ENCODE measurements at regions not wholly inside any gene's neighbourhood (a gene's known extent, or its start where the extent isn't known, plus 50 kb on each side); places are given as distances from the start of the nearest gene placed in this dataset.
"Not testable (repeated sequence)": the region's sequence is repeated elsewhere in the genome, so short reads cannot be mapped to it uniquely, and the experiment has no call there.

DNA sequence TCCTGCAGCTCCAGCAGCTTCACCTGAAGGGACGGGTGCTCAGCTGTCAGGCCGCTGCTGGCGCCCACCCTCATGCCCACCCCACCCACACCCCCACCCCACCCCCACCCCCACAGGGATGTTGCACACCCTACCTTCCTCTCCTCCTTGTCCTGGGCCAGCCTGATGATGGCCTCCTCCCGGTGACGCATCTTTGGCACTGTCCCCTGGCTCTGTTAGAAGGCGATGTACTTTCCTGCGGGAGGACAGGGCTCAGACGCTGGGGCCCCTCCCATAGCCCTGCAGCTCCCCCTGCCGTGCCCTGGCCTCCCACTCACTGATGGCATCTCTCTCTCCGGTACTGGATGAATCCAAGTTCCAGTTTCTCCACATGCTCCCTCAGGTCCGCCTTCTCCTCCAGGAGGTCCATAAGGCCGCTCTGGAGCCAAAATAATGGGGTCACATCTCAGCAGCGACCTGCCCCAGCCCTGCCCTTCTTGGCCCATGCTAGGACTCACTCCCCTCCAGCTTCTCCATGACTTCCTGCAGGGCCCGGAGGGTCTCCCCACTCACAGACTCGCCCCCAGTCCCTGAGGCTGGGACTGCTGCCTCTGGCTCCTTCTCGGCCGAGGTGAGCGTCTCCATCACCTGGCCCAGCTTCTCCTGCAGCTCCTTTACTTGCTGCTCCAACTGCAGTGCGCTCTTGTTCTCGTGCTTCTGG is 55.2 kb downstream of the GOLGA8B start:
- not testable (repeated sequence) for FAIRE-seq; DNase-seq (ENCODE audit: extremely low spot score, insufficient read length, low read depth)

DNA sequence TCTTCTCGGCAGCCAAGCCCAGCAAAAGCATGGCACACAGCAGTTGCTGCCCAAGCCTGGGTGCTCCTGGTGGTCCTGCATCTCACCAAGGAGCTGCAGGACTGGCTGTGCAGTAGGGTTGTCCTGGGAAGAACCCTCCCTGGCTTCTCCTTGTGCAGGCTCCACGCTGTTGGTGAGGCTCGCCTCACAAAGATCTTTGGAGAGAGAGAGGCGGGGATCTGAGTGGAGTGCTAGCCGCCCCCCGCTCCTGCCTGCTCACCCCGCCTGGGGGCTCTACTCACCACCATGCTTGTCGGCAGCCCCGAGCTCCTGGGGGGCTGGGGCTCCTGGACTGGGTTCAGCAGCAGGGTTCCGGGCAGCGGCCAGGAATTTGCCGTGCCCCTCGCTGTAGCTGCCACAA is 55.8 kb downstream of the GOLGA8B start:
- not testable (repeated sequence) for DNase-seq (ENCODE audit: extremely low spot score, insufficient read length, low read depth); FAIRE-seq

DNA sequence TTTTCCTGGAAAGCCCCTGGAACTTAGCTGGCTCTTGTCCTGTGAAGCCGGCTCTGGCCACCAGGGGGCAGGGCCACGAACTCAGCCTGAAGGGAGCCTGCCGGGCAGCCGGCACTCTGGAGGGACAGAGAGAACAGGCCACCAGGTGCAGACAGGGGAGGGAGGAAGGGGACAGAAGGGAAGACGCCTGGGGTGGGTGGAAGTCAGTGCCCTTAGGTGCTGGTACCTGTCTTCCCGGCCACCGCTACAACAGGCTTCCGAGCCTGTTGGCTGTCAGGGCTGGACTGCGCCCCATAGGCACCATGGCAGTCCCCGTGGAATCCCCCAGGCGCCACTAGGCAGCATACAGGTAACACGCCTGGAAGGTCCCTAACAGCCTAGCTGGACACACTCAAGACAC is 59.6 kb downstream of the GOLGA8B start:
- DNase-seq (ENCODE audit: extremely low spot score, insufficient read length, low read depth); FAIRE-seq: not testable (repeated sequence)

DNA sequence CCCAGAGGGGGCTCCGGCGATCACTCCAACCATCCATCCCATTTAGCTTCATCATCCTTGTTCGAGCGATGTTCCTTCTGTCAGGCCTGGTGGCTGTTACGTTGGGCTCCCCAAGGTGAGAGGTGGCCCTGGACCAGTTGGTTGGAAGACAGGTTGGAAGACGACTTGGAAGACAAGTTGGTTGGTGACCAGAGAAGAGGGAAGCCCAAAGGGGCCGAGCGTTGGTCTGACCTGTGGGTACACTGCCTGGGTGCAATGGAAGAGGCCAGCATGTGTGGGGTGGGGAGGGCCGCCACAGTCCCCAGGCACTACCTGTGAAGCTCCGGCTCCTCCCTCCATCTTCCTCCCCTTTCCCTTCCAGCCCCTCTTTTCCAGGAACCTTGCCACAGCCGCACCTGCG is 60.9 kb downstream of the GOLGA8B start:
- not testable (repeated sequence) for DNase-seq (ENCODE audit: extremely low spot score, insufficient read length, low read depth); FAIRE-seq

DNA sequence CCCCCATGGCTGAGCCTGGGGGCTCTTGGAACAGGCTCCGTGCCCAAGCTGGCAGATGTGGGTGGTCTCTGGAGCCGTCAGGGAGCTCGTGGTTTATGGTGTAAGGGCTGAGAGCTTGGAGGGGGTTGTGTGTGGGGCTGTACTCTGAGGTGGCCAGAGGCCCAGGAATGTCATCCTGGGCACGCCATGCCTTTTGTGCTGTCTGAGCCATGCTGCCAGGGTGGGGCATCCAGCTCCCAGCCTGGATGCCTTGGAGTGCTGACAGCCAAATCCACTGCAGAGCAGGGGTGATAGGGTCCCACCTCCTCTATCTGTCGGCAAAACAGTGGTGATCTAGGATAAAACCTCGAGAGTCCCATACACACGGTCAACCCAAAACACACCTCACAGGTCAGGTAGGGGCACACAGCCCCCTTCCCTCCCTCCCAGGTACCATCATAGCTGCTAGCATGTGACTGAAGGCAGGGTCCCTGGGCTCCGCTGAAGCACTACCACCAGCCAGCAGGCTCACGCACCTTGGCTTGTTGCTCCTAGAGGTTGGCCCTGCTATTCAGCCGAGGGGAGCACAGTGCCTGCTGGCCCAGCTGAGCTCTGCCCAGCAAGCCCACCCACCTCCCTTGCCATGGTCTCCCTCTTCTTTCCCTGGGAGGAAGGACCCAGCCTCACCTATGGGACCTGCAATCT is 61.5 kb downstream of the GOLGA8B start:
- not testable (repeated sequence) for FAIRE-seq; DNase-seq (ENCODE audit: extremely low spot score, insufficient read length, low read depth)

DNA sequence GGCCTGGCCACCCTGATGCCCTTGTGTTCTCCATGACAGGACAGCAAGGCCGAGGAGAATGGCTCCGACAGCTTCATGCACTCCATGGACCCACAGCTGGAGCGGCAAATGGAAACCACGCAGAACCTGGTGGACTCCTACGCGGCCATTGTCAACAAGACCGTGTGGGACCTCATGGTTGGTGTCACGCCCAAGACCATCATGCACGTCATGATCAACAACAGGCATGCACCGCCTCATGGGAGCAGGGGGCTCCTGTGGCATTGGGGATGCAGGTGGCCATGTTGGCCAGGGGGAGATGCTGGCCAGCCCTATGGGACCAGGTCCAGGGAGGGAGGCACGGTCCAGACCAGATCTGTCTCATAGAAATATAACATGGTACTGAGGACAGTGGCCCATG is 62.9 kb downstream of the GOLGA8B start:
- no peak for FAIRE-seq
- DNase-seq (ENCODE audit: extremely low spot score, insufficient read length, low read depth) = no peak

DNA sequence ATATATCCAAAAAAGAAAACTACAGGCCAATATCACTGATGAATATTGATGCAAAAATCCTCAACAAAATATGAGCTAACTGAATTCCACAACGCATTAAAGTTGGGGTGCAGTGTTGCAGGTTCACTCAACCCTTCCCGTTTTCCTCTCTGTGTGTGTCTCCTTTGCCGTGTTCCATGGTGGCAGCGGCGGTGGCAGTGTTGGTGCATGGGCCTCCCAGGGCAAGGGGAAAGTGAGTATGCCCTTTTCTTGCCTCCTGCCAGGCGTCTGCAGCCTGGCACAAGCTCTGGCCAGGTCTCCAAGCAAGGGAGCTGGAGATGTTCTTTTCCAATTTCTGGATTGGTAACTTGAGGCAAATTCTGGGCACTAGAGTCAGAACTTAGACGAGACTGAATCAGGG is 63.4 kb downstream of the GOLGA8B start:
- FAIRE-seq; DNase-seq (ENCODE audit: extremely low spot score, insufficient read length, low read depth): not testable (repeated sequence)

DNA sequence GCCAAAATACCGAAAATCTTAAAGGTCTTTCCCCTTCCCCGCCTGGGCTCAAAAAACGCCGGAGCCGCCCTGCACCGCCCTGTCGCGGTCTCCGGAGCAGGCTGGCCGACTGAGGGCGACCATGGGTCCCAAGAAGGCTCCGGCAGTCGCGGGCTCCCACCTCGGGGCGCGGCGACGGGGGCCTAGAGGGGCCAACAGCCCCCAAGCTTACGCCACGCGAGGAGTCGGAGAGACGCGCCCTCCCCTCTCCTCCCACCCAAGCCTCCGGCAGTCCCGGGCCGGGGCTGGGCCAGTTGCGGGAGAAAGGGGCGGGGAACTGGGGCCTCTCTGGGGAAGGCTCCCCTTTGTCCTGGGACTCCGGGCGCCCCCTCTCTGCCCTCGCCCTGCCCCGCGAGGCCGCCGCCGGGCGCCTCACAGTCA is 69.2 kb downstream of the GOLGA8B start:
- DNase-seq (ENCODE audit: extremely low spot score, insufficient read length, low read depth) (peak; percentile 18), FAIRE-seq (no peak)

DNA sequence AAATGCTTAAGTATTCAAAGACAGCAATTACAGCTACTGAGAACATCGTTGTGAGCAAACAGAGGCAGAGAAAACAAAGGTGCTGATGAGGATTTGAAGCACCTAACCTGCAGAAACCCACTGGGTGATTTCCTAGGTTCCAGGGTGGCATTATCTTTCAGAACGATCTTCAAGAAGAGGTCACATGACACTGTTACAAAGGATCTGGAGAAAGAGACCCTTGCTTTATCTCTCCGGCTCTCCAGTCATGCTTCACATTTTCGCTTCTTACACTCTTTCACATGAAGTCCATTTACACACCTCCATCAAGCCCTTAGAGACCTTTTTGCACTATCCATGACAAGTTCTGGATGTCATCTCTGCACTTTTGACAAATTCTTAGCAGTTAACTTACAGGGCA is 70.8 kb downstream of the GOLGA8B start:
- FAIRE-seq (no peak), DNase-seq (ENCODE audit: extremely low spot score, insufficient read length, low read depth) (no peak)

DNA sequence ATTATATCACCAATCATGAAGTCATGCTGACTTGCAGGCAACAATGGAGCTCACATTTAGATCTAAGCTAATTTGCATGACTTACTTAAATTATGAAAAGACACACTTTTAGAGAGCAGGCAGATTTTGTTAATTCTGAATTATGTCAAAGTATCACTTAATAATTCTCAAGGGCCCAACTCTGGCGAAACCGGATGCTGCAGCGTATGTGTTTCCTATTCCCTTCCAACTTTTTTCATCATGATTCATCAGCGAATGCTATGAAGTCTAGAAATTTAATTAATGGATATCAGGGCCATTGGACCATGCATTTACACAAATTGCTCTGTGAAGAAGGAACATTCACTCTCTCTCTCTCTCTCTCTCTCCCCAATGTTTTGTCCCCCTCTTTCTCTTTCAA is 63.5 kb upstream of the GOLGA8A start:
- FAIRE-seq (no peak), DNase-seq (ENCODE audit: extremely low spot score, insufficient read length, low read depth) (no peak)

DNA sequence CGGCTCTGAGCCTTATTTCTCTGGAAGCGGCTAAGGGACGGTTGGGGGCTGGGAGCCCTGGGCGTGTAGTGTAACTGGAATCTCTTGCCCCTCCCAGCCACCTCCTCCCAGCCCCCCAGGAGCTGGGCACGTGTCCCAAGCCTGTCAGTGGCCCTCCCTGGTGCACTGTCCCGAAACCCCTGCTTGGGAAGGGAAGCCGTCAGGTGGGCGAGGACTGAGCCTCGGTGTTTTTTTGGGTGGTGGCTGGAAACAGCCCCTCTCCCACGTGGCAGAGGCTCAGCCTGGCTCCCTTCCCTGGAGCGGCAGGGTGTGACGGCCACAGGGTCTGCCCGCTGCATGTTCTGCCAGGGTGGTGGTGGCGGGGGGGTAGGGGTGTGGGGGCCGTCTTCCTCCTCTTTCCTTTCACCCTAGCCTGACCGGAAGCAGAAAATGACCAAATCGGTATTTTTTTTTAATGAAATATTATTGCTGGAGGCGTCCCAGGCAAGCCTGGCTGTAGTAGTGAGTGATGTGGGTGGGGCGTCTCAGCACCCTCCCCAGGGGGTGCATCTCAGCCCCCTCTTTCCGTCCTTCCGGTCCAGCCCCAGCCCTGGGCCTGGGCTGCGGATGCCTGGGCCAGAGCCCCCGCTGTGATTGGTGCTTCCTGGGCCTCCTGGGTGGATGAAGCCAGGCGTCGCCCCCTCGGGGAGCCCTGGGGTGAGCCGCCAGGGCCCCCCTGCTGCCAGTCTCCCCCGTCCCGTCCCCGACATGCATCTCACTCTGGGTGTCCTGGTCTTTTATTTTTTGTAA is 58.8 kb upstream of the GOLGA8A start:
- no peak for FAIRE-seq
- no peak for DNase-seq (ENCODE audit: extremely low spot score, insufficient read length, low read depth)

DNA sequence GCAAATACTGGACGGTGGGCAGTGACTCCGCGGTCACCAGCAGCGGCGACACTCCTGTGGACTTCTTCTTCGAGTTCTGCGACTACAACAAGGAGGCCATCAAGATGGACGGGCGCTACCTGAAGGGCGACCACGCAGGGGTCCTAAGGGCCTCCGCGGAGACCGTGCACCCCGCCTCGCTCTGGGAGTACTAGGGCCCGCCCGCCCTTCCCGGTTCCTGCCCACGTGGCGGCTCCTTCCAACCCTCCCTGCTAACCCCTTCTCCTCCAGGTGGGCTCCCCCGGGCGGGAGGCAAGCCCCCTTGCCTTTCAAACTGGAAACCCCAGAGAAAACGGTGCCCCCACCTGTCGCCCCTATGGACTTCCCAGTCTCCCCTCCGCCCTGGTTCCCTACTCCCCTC is 58.1 kb upstream of the GOLGA8A start:
- DNase-seq (ENCODE audit: extremely low spot score, insufficient read length, low read depth); FAIRE-seq: not testable (repeated sequence)

DNA sequence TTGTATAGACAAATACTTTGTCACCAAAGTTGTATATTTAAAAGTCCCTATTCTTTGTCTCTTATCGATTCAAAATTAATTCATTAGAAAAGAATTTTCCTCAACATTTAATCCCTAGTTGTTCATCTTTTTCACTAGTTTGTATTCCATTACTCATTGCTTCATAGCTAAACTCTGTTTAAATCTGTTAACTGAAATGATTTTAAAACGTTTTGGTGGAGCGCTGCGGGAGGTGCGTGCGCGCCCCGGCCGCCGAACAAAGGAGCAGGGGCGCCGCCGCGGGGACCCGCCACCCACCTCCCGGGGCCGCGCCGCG is 56.4 kb upstream of the GOLGA8A start:
- FAIRE-seq (no peak), DNase-seq (ENCODE audit: extremely low spot score, insufficient read length, low read depth) (no peak)

DNA sequence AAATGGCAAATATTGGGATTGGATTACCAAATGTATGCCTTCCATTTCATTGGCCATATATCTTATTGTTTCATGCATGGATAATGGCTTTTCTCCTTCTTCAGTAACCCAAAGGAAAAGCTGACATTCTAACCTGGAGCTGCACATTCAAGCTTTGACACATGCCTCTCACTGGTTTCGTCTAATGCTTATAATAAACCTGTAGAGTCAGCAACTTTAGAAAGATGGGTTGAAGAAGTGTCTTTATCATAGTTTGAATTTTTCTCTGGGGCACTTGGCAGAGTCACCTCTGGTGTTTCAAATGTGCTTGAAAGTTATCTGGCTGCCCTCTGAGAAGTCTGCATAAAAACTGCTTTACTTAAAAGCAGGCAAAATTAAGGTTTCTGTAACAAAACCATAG is 55.4 kb upstream of the GOLGA8A start:
- DNase-seq (ENCODE audit: extremely low spot score, insufficient read length, low read depth) (no peak), FAIRE-seq (no peak)

DNA sequence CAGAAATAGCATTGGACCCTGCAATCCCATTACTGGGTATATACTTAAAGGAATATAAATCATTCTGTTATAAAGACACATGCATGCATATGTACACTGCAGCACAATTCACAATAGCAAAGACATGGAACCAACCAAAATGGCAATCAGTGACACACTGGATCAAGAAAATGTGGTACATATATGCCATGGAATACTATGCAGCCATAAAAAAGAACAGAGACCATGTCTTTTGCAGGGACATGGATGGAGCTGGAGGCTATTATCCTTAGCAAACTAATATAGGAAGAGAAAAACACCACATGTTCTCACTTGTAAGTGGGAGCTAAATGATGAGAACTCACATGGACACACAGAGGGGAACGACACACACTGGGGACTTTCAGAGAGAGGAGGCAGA is 53.9 kb upstream of the GOLGA8A start:
- FAIRE-seq; DNase-seq (ENCODE audit: extremely low spot score, insufficient read length, low read depth): not testable (repeated sequence)

DNA sequence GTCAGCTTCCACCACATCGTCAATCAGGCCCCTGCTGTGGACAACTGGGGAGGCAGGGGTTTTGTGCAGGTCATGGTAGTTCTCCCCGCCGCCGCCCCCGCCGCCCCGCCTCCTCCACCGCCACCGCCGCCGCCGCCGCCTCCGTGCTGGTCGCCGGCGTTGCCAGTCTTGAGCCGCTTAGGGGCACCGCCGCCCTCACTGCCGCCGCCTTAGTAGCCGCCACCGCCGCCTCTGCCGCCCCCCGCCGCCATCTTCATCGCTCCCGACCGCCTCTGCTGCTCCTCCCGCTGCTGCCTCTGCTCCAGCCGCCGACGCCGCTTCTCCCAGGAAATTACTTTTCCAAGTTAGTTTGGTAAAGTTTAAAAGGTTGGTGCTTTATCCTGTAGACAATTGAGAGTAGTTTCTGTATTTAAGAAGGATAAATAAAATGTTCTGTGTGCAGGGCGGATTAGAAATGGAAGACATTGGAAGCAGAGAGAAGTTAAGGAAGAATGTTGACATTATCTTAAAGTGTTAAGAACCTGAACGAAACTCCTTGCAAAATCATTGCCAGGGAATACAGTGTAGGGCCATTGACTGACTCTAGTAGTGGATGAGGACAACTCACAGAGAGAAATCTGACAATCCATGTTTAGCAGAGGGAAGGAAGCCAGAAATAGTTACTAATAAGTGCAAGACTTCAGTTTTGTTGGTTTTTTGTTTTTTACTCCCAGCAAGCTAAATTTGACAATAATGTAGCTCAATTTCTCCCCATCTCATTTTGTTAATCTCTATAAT is 53.0 kb upstream of the GOLGA8A start:
- DNase-seq (ENCODE audit: extremely low spot score, insufficient read length, low read depth) = no peak
- FAIRE-seq = no peak

DNA sequence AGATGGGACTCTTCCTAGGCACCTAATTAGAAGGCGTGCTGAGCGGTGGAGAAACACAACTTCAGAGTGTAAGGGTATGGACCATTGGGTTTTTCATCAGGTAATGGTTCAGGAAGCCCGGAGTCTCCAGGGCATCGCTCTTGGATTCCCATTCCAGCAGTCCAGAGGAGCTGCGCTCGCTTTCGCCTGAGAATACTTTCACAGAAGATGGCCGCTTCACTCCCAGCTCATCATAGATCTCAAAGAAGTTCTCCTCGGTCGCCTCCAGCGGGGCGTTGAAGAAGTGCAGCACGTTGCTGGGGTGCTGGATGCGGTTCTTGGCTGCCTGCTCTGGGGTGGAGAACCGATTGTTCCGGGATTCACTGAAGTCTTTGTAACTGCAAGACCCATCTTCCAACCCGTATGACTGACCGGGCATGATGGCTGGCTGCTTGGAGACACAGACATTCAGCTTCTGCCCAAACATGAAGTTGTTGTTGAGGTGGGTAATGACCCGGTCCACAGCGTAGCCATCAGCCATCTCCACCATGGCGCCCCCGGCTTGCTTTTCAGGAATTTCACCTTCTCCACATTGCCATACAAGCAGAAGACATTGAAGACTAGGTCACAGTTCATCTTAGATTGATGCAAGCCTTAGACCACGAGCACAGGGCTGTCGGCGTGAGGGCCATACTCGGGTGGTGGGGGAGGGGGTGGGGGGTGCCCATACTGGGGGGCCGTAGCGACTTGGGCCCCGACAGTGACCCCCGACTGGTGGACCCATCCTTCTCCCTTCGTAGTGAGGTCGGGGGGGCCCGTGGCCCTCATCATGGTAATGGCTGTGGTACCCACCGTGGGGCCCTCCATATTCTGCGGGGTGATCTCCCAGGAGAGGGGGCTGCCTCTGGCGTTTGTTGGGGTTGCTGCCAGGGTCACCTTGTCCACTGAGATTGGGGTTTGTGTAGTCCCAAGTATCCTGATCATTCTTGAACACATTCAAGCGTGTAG is 51.7 kb upstream of the GOLGA8A start:
- not testable (repeated sequence) for DNase-seq (ENCODE audit: extremely low spot score, insufficient read length, low read depth); FAIRE-seq
